Natural killer cell (primary cell): ENCODE measurements at regions not wholly inside any gene's neighbourhood (a gene's known extent, or its start where the extent isn't known, plus 50 kb on each side); places are given as distances from the start of the nearest gene placed in this dataset.

Experiments
- ATAC-seq, 3 donors: fragments of 150-1000 bp in 2 of 3; fragments of 200-7000 bp in 1 of 3; cut with Tn5 transposase; 1 replicate in 1 of 3; 2 replicates in 2 of 3; pipeline ENCODE4 v1.10.0; 2021; ENCODE audit warnings: mild to moderate bottlenecking in 2 of 3, moderate library complexity in 2 of 3
- DNase-seq, 2 donors: peaks; one replicate each; pipeline versions ENCODE4 v3.0.0 to v3.0.0-alpha.2; 2013 to 2021; ENCODE audit warnings: mixed read lengths in 1 of 2
- H3K27ac ChIP-seq: one replicate; pipeline ENCODE4 v1.5.1; 2013; ENCODE audit warnings: mild to moderate bottlenecking, low read length
- H3K27me3 ChIP-seq: one replicate; pipeline ENCODE4 v1.6.1; 2013; ENCODE audit warnings: low read length; ENCODE audit not compliant: control insufficient read depth, insufficient read depth
- H3K36me3 ChIP-seq: one replicate; pipeline ENCODE4 v1.6.1; 2013; ENCODE audit warnings: low read length; ENCODE audit not compliant: control insufficient read depth, insufficient read depth
- H3K4me1 ChIP-seq: one replicate; pipeline ENCODE4 v1.6.1; 2013; ENCODE audit warnings: low read length; ENCODE audit not compliant: control insufficient read depth, insufficient read depth
- H3K4me3 ChIP-seq: one replicate; pipeline ENCODE4 v1.5.1; 2013; ENCODE audit warnings: low read length
- H3K9me3 ChIP-seq: one replicate; pipeline ENCODE4 v1.6.1; 2013; ENCODE audit warnings: low read length; ENCODE audit not compliant: control insufficient read depth, insufficient read depth
- H3K27ac Mint-ChIP-seq, 2 donors: one replicate each; pipeline ENCODE4 v1.8.0; 2022; ENCODE audit warnings: mild to moderate bottlenecking in 2 of 2, mixed read lengths in 2 of 2, moderate library complexity in 1 of 2
- H3K27me3 Mint-ChIP-seq, 2 donors: one replicate each; pipeline ENCODE4 v1.8.0; 2022; ENCODE audit warnings: low read depth in 2 of 2, mixed read lengths in 2 of 2
- H3K36me3 Mint-ChIP-seq: one replicate; pipeline ENCODE4 v1.8.0; 2022; ENCODE audit warnings: mixed read lengths
- H3K4me1 Mint-ChIP-seq, 2 donors: one replicate each; pipeline ENCODE4 v1.8.0; 2022; ENCODE audit warnings: mixed read lengths in 2 of 2
- H3K4me3 Mint-ChIP-seq: one replicate; pipeline ENCODE4 v1.8.0; 2022; ENCODE audit warnings: mild to moderate bottlenecking, moderate library complexity, mixed read lengths
- H3K9me3 Mint-ChIP-seq, 2 donors: one replicate each; pipeline ENCODE4 v1.8.0; 2022; ENCODE audit warnings: mixed read lengths in 2 of 2
- WGBS: methylation state at CpG from one replicate; pipeline ENCODE4 v1.1.7; 2013; ENCODE audit warnings: missing lambda C conversion rate; ENCODE audit not compliant: insufficient coverage; 5-methylcytosine and 5-hydroxymethylcytosine counted together
- intact Hi-C: fragments of 100-400 bp; cut with micrococcal nuclease; formaldehyde crosslinking; loops from one replicate; pipeline ENCODE4 v1.14.2; 2022
- TF ChIP-seq, protein P1 (sequence below): fragments of 200-600 bp; IDR thresholded peaks from one replicate; pipeline ENCODE4 v1.8.0; 2022; ENCODE audit warnings: antibody characterized with exemption

DNA sequence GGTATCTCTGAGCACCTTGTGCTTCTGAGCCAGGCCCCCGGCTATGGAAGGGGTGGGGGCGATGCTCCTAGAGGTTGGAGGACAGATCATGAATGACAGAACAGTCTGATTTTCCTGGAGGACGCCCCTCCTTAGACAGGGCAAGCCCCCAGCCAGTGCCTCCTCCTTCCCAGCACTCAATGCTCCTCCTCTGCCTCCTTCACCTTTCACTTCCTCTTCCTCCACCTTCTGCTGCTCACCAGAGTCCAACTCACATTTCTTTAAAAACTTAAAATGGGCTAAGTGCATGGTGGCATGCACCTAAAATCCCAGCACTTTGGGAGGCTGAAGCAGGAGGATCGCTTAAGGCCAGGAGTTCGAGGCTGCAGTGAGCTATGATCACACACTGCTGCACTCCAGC is 71.1 kb upstream of the CUX1 start:
- H3K36me3 Mint-ChIP-seq: no peaks in the 10 kb centered on the region
- intact Hi-C loops: no loop called here
- Histone ChIP-seq H3K4me3 (no peak overlapping the region), H3K27ac (no peak overlapping the region), H3K27me3 (no peaks in the 10 kb centered on the region), H3K4me1 (peaks cover 25% of the 10 kb centered on the region), H3K9me3 (no peaks in the 10 kb centered on the region), H3K36me3 (no peaks in the 10 kb centered on the region)
- H3K9me3 Mint-ChIP-seq: no peaks in the 10 kb centered on the region
- TF ChIP-seq, protein P1, sequence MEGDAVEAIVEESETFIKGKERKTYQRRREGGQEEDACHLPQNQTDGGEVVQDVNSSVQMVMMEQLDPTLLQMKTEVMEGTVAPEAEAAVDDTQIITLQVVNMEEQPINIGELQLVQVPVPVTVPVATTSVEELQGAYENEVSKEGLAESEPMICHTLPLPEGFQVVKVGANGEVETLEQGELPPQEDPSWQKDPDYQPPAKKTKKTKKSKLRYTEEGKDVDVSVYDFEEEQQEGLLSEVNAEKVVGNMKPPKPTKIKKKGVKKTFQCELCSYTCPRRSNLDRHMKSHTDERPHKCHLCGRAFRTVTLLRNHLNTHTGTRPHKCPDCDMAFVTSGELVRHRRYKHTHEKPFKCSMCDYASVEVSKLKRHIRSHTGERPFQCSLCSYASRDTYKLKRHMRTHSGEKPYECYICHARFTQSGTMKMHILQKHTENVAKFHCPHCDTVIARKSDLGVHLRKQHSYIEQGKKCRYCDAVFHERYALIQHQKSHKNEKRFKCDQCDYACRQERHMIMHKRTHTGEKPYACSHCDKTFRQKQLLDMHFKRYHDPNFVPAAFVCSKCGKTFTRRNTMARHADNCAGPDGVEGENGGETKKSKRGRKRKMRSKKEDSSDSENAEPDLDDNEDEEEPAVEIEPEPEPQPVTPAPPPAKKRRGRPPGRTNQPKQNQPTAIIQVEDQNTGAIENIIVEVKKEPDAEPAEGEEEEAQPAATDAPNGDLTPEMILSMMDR: no peak
- no peak overlapping the region for H3K4me3 Mint-ChIP-seq
- 72% methylated on average over 5 of the region's 5 CpGs for WGBS
- H3K4me1 Mint-ChIP-seq: peaks cover 0 to under 1% of the 10 kb centered on the region in 2 donors
- no peak for ATAC-seq
- no peak overlapping the region for H3K27ac Mint-ChIP-seq
- DNase-seq: no peak
- peaks cover 0 to 14% of the 10 kb centered on the region in 2 donors for H3K27me3 Mint-ChIP-seq

DNA sequence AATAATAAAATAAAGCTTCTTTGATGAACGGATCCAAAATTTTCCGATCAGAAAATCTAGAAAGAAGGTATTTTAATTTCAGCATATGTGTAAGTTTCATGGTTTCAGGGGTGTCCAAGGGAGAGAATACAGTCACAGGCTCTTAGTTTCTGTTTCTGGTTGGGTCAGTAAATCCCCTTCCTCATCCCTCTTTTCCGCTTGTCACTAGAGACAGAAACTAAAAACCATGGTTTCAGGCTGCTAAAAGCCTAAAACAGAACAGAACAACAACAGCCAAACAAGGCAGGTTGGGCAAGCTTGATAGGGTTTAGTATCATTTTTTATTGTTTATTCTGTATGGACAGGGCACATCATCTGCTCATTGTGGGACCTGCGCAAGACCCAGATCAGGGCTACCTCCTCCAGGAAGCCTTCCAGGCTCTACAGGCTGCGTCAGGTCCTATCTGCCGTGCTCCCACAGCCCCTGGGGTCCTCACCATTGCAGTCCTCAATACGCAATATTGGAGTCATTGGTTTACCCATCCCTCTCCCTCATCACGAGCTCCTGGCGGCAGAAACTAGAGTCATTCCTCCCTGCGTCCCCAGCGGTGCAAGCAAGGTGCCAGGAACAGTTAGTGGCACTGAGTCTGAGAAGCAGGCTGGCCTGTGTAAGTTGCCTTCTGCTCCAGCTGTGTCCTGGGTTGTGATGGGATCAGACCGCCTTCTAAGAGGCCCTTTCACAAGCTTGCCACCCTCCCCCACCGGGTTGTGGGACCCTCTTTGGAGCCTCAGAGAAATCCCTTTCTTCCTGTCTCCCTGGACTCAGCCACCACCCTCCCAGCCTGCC is 70.2 kb upstream of the CUX1 start:
- Histone ChIP-seq H3K27ac (no peak overlapping the region), H3K27me3 (no peaks in the 10 kb centered on the region), H3K36me3 (no peaks in the 10 kb centered on the region), H3K9me3 (no peaks in the 10 kb centered on the region), H3K4me1 (peaks cover 21% of the 10 kb centered on the region), H3K4me3 (no peak overlapping the region)
- Mint-ChIP-seq H3K27me3 (peaks cover 0 to 12% of the 10 kb centered on the region in 2 donors), H3K9me3 (no peaks in the 10 kb centered on the region), H3K36me3 (no peaks in the 10 kb centered on the region), H3K27ac (no peak overlapping the region), H3K4me3 (no peak overlapping the region), H3K4me1 (no peaks in the 10 kb centered on the region)
- DNase-seq (no peak), ATAC-seq (no peak)
- intact Hi-C loops: no loop called here
- TF ChIP-seq, protein P1: no peak
- 91% methylated on average over 13 of the region's 13 CpGs for WGBS

DNA sequence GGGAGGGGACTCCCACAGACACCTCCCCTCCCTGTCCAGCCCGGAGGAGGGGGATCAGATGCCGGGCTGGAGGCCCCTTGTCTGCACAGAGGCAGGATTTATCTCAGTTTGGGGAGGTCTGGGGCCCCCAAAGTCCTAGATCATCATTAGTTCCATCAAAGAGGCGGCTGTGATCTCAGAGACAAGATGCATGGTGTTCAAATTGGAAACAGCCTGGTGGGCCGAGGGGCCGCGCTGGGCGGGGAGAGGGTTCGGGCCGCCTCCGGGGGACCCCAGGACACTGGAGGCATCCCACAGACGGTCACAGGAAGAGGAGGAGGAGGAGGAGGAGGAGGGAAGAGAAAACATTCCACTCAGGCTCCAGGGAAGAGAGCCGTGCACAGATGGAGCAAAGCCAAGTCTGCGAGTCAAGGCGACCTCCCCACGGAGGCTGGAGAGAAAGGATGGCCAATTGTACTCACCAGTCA is 69.5 kb upstream of the CUX1 start:
- Mint-ChIP-seq H3K9me3 (no peaks in the 10 kb centered on the region), H3K36me3 (no peaks in the 10 kb centered on the region), H3K4me1 (no peaks in the 10 kb centered on the region), H3K27ac (no peak overlapping the region), H3K4me3 (no peak overlapping the region), H3K27me3 (peaks cover 0 to 10% of the 10 kb centered on the region in 2 donors)
- ATAC-seq (no peak), DNase-seq (no peak)
- Histone ChIP-seq H3K4me3 (no peak overlapping the region), H3K9me3 (no peaks in the 10 kb centered on the region), H3K4me1 (peaks cover 15% of the 10 kb centered on the region), H3K27ac (no peak overlapping the region), H3K27me3 (no peaks in the 10 kb centered on the region), H3K36me3 (no peaks in the 10 kb centered on the region)
- 95% methylated on average over 15 of the region's 15 CpGs for WGBS
- intact Hi-C loops: no loop called here
- TF ChIP-seq, protein P1: no peak
